ENCODE measurements at regions not wholly inside any gene's neighbourhood (a gene's known extent, or its start where the extent isn't known, plus 50 kb on each side); places are given as distances from the start of the nearest gene placed in this dataset.

GRCh38 chr2:49343638-49344037 is 189.3 kb upstream of the FSHR start:
- H3K4me3 ChIP-seq (ENCODE audit: low read depth, poor library complexity, severe bottlenecking) = no peak overlapping the region
- no peak for DNase-seq (ENCODE audit: low spot score in 2 of 2)
- no peak for TF ChIP-seq POLR2A (IDR thresholded peaks at IDR 0.05)
- TF ChIP-seq CTCF (IDR thresholded peaks at IDR 0.05) = no peak
- 91 to 94% methylated on average over 3 of the region's 3 CpGs for WGBS, 2 donors
- intact Hi-C loops (cut with DNase I; ENCODE audit: low total_unique reads) = no loop called here

- DNase-seq (ENCODE audit: low spot score in 2 of 2) = no peak
- intact Hi-C loops (cut with DNase I; ENCODE audit: low total_unique reads) = no loop called here
- no peak overlapping the region for H3K4me3 ChIP-seq (ENCODE audit: low read depth, poor library complexity, severe bottlenecking)
- 90 to 94% methylated on average over 1 of the region's 1 CpG for WGBS, 2 donors
- no peak for TF ChIP-seq CTCF (IDR thresholded peaks at IDR 0.05)
- TF ChIP-seq POLR2A (IDR thresholded peaks at IDR 0.05) = no peak
Observed at GRCh38 chr2:49342156-49342555, 187.8 kb upstream of the FSHR start.

- intact Hi-C loops (cut with DNase I; ENCODE audit: low total_unique reads) = no loop called here
- WGBS, 2 donors = 88% methylated on average over 5 of the region's 5 CpGs
- H3K4me3 ChIP-seq (ENCODE audit: low read depth, poor library complexity, severe bottlenecking) = no peak overlapping the region
- TF ChIP-seq CTCF (IDR thresholded peaks at IDR 0.05) (no peak), POLR2A (IDR thresholded peaks at IDR 0.05) (no peak)
- DNase-seq (ENCODE audit: low spot score in 2 of 2) = no peak
Observed at GRCh38 chr2:49335546-49335945, 181.2 kb upstream of the FSHR start.

GRCh38 chr2:49332415-49332814 is 178.1 kb upstream of the FSHR start:
- TF ChIP-seq POLR2A (IDR thresholded peaks at IDR 0.05) = no peak
- intact Hi-C loops (cut with DNase I; ENCODE audit: low total_unique reads) = no loop called here
- no peak for DNase-seq (ENCODE audit: low spot score in 2 of 2)
- H3K4me3 ChIP-seq (ENCODE audit: low read depth, poor library complexity, severe bottlenecking) = no peak overlapping the region
- WGBS, 2 donors = 78 to 88% methylated on average over 1 of the region's 1 CpG

- 57 to 74% methylated on average over 1 of the region's 1 CpG for WGBS, 2 donors
- intact Hi-C loops (cut with DNase I; ENCODE audit: low total_unique reads) = no loop called here
- no peak for DNase-seq (ENCODE audit: low spot score in 2 of 2)
- no peak overlapping the region for H3K4me3 ChIP-seq (ENCODE audit: low read depth, poor library complexity, severe bottlenecking)
- TF ChIP-seq CTCF (IDR thresholded peaks at IDR 0.05) = no peak
- no peak for TF ChIP-seq POLR2A (IDR thresholded peaks at IDR 0.05)
Observed at GRCh38 chr2:49318531-49318930, 164.2 kb upstream of the FSHR start.

GRCh38 chr2:49309461-49309860 is 155.1 kb upstream of the FSHR start:
- intact Hi-C loops (cut with DNase I; ENCODE audit: low total_unique reads) = no loop called here
- H3K4me3 ChIP-seq (ENCODE audit: low read depth, poor library complexity, severe bottlenecking) = no peak overlapping the region
- TF ChIP-seq CTCF (IDR thresholded peaks at IDR 0.05) (no peak), POLR2A (IDR thresholded peaks at IDR 0.05) (no peak)
- no peak for DNase-seq (ENCODE audit: low spot score in 2 of 2)
- 80 to 81% methylated on average over 3 of the region's 3 CpGs for WGBS, 2 donors
